ENCODE measurements at regions not wholly inside any gene's neighbourhood (a gene's known extent, or its start where the extent isn't known, plus 50 kb on each side); places are given as distances from the start of the nearest gene placed in this dataset.

DNA sequence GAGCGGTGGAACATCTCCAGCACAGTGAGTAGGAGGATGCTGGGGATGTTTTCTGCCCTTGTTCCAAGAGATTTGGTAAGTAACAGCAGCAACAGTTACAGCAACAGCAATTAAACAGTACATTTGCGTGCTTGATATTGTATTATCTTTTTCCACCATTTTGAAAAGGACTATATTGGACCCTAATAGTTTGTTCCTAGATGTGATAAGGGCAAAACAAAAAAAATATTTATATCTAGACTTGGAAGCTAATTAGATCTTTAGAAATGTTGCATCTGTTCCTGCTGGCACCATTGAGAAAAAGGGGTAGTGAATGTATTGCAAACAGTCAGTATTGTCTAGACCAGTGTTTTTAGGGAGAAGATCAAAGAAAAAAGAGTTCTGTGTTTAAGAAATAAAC, 759.9 kb downstream of the JRKL start:
- no peak overlapping the region for H3K9ac ChIP-seq (ENCODE audit: low read depth in 1 of 2, low read length in 2 of 2)
- 69% methylated on average over 2 of the region's 2 CpGs for WGBS
- H3K27ac ChIP-seq (ENCODE audit: low read depth in 1 of 2, low read length in 2 of 2) = no peak overlapping the region
- H3K9me3 ChIP-seq (ENCODE audit: control insufficient read depth in 4 of 4, low read length in 3 of 4) = no peaks in the 10 kb centered on the region
- no peak for DNase-seq (ENCODE audit: low spot score)
- H3K4me3 ChIP-seq (ENCODE audit: low read depth in 1 of 3, low read length in 3 of 3) = no peak overlapping the region
- no peaks in the 10 kb centered on the region for H3K27me3 ChIP-seq (ENCODE audit: control insufficient read depth in 4 of 4, insufficient read depth in 4 of 4, low read length in 3 of 4)
- no peaks in the 10 kb centered on the region for H3K36me3 ChIP-seq (ENCODE audit: control insufficient read depth in 4 of 4, insufficient read depth in 3 of 4, low read depth in 1 of 4, low read length in 3 of 4)
- TF ChIP-seq, protein P1, sequence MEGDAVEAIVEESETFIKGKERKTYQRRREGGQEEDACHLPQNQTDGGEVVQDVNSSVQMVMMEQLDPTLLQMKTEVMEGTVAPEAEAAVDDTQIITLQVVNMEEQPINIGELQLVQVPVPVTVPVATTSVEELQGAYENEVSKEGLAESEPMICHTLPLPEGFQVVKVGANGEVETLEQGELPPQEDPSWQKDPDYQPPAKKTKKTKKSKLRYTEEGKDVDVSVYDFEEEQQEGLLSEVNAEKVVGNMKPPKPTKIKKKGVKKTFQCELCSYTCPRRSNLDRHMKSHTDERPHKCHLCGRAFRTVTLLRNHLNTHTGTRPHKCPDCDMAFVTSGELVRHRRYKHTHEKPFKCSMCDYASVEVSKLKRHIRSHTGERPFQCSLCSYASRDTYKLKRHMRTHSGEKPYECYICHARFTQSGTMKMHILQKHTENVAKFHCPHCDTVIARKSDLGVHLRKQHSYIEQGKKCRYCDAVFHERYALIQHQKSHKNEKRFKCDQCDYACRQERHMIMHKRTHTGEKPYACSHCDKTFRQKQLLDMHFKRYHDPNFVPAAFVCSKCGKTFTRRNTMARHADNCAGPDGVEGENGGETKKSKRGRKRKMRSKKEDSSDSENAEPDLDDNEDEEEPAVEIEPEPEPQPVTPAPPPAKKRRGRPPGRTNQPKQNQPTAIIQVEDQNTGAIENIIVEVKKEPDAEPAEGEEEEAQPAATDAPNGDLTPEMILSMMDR (IDR thresholded peaks at IDR 0.05; ENCODE audit: low read depth, low read length, missing input control) = no peak
- TF ChIP-seq FOXA2 (IDR thresholded peaks at IDR 0.05) (no peak), NR2F2 (IDR thresholded peaks at IDR 0.05) (no peak), YY1 (IDR thresholded peaks at IDR 0.05) (no peak), TAF1 (conservative IDR thresholded peaks at IDR 0.05) (no peak), HNF4G (IDR thresholded peaks at IDR 0.05) (no peak), GABPA (IDR thresholded peaks at IDR 0.05 in 1 of 2, conservative IDR thresholded peaks at IDR 0.05 in 1 of 2) (no peak), FOXA1 (IDR thresholded peaks at IDR 0.05) (no peak), HNF4A (conservative IDR thresholded peaks at IDR 0.05) (no peak), SP1 (IDR thresholded peaks at IDR 0.05) (no peak), RXRA (IDR thresholded peaks at IDR 0.05) (no peak), JUND (IDR thresholded peaks at IDR 0.05) (no peak), RAD21 (IDR thresholded peaks at IDR 0.05) (no peak), EGR1 (IDR thresholded peaks at IDR 0.05; ENCODE audit: low read depth in 2 of 2) (no peak)
- TF ChIP-seq, protein P2, sequence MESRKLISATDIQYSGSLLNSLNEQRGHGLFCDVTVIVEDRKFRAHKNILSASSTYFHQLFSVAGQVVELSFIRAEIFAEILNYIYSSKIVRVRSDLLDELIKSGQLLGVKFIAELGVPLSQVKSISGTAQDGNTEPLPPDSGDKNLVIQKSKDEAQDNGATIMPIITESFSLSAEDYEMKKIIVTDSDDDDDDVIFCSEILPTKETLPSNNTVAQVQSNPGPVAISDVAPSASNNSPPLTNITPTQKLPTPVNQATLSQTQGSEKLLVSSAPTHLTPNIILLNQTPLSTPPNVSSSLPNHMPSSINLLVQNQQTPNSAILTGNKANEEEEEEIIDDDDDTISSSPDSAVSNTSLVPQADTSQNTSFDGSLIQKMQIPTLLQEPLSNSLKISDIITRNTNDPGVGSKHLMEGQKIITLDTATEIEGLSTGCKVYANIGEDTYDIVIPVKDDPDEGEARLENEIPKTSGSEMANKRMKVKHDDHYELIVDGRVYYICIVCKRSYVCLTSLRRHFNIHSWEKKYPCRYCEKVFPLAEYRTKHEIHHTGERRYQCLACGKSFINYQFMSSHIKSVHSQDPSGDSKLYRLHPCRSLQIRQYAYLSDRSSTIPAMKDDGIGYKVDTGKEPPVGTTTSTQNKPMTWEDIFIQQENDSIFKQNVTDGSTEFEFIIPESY (IDR thresholded peaks at IDR 0.05) = no peak
- TF ChIP-seq, protein P3, sequence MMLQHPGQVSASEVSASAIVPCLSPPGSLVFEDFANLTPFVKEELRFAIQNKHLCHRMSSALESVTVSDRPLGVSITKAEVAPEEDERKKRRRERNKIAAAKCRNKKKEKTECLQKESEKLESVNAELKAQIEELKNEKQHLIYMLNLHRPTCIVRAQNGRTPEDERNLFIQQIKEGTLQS (IDR thresholded peaks at IDR 0.05) = no peak
- TF ChIP-seq, protein P4, sequence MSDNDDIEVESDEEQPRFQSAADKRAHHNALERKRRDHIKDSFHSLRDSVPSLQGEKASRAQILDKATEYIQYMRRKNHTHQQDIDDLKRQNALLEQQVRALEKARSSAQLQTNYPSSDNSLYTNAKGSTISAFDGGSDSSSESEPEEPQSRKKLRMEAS (IDR thresholded peaks at IDR 0.05) = no peak
- TF ChIP-seq, protein P5, sequence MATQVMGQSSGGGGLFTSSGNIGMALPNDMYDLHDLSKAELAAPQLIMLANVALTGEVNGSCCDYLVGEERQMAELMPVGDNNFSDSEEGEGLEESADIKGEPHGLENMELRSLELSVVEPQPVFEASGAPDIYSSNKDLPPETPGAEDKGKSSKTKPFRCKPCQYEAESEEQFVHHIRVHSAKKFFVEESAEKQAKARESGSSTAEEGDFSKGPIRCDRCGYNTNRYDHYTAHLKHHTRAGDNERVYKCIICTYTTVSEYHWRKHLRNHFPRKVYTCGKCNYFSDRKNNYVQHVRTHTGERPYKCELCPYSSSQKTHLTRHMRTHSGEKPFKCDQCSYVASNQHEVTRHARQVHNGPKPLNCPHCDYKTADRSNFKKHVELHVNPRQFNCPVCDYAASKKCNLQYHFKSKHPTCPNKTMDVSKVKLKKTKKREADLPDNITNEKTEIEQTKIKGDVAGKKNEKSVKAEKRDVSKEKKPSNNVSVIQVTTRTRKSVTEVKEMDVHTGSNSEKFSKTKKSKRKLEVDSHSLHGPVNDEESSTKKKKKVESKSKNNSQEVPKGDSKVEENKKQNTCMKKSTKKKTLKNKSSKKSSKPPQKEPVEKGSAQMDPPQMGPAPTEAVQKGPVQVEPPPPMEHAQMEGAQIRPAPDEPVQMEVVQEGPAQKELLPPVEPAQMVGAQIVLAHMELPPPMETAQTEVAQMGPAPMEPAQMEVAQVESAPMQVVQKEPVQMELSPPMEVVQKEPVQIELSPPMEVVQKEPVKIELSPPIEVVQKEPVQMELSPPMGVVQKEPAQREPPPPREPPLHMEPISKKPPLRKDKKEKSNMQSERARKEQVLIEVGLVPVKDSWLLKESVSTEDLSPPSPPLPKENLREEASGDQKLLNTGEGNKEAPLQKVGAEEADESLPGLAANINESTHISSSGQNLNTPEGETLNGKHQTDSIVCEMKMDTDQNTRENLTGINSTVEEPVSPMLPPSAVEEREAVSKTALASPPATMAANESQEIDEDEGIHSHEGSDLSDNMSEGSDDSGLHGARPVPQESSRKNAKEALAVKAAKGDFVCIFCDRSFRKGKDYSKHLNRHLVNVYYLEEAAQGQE (IDR thresholded peaks at IDR 0.05) = no peak
- no peaks in the 10 kb centered on the region for H3K4me1 ChIP-seq (ENCODE audit: control insufficient read depth in 4 of 4, insufficient read depth in 4 of 4, low read length in 3 of 4)
